Lower lobe of right lung (tissue), 2 donors: ENCODE measurements at regions not wholly inside any gene's neighbourhood (a gene's known extent, or its start where the extent isn't known, plus 50 kb on each side); places are given as distances from the start of the nearest gene placed in this dataset.

Source experiments
- ATAC-seq, 2 donors: fragments of 200-7000 bp; cut with Tn5 transposase; one replicate each; pipeline ENCODE4 v1.9.1; 2020 to 2022; ENCODE audit warnings: mild to moderate bottlenecking in 2 of 2, moderate library complexity in 2 of 2
- DNase-seq: peaks from one replicate; pipeline ENCODE4 v3.0.0-alpha.2; 2020
- H3K27ac ChIP-seq: fragments of 200-600 bp; one replicate; pipeline ENCODE4 v1.8.0; 2022
- H3K27me3 ChIP-seq: fragments of 200-600 bp; one replicate; pipeline ENCODE4 v1.8.0; 2022; ENCODE audit warnings: low read depth
- H3K36me3 ChIP-seq: fragments of 200-600 bp; one replicate; pipeline ENCODE4 v1.8.0; 2022; ENCODE audit warnings: mild to moderate bottlenecking
- H3K4me1 ChIP-seq: fragments of 200-600 bp; one replicate; pipeline ENCODE4 v1.8.0; 2022
- H3K4me3 ChIP-seq: fragments of 200-600 bp; one replicate; pipeline ENCODE4 v1.8.0; 2022; ENCODE audit warnings: mild to moderate bottlenecking
- H3K9me3 ChIP-seq: fragments of 200-600 bp; one replicate; pipeline ENCODE4 v1.8.0; 2022
- intact Hi-C: fragments of 100-400 bp; cut with DNase I; formaldehyde crosslinking; loops from one replicate; pipeline ENCODE4 v1.11.0; 2022
- TF ChIP-seq, protein P1 (sequence below): fragments of 200-600 bp; IDR thresholded peaks from one replicate; pipeline ENCODE4 v1.8.0; 2022; ENCODE audit warnings: antibody characterized with exemption, mild to moderate bottlenecking
- donor health status: DM: no; HTN: yes; CAD: no; lungs with severe emphysema.

DNA sequence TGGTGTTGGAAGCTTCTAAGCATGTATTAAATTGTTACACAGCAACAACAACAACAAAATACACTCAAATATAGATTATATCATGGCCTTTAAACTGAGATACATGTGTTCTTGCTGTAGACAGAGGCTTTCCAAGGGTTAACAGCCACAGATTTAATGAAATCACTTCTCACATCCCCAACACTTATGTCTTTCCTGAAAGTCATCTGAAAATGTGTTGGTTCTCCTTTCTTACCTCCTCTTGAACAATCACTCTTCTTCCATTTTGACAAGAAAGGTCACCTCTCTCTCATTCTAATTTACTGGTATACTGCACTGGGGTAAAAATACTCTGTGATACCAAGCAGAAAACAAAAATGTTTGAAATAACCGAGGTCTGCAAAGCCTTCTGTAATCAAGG lies 507.3 kb upstream of the KCNMB2 start:
- no peaks in the 10 kb centered on the region for H3K36me3 ChIP-seq
- no peak for DNase-seq
- H3K27me3 ChIP-seq, result no peaks in the 10 kb centered on the region
- ATAC-seq, result no peak
- intact Hi-C loops, result no loop called here
- H3K4me3 ChIP-seq, result no peak overlapping the region
- H3K27ac ChIP-seq, result no peak overlapping the region
- TF ChIP-seq, protein P1, sequence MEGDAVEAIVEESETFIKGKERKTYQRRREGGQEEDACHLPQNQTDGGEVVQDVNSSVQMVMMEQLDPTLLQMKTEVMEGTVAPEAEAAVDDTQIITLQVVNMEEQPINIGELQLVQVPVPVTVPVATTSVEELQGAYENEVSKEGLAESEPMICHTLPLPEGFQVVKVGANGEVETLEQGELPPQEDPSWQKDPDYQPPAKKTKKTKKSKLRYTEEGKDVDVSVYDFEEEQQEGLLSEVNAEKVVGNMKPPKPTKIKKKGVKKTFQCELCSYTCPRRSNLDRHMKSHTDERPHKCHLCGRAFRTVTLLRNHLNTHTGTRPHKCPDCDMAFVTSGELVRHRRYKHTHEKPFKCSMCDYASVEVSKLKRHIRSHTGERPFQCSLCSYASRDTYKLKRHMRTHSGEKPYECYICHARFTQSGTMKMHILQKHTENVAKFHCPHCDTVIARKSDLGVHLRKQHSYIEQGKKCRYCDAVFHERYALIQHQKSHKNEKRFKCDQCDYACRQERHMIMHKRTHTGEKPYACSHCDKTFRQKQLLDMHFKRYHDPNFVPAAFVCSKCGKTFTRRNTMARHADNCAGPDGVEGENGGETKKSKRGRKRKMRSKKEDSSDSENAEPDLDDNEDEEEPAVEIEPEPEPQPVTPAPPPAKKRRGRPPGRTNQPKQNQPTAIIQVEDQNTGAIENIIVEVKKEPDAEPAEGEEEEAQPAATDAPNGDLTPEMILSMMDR, result no peak
- H3K9me3 ChIP-seq, result no peaks in the 10 kb centered on the region
- H3K4me1 ChIP-seq, result no peaks in the 10 kb centered on the region

DNA sequence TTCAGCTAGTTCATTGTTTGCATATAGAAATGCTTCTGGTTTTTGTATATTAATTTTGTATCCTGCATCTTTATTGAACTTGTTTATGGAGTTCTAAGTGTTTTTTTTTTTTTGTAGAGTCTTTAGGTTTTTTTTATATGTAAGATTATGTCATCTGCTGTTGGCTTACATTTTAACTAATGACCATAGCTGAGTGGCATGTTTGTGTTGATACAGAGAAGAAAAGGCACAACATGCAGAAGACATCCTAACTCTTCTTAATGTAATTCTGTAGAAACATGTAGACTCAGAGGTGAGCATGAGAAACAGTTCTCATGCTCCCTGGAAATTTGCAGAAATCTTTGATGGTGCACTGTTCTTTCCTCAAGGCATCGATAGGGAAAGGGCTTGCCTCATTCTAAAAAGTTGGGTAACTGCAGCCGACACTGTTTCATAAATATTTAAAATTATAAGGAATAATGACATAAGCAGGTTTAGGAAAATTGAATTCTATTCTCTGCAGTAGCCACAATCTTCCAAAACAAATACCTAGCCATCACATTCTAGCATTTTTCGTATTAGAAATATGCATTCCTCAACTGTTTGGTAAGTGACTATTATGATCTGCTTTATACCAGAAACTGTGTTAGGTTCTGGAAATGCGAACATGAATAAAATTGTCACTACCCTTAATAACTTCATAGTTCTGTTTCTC lies 499.6 kb upstream of the KCNMB2 start:
- Histone ChIP-seq H3K4me3 (no peak overlapping the region), H3K4me1 (no peaks in the 10 kb centered on the region), H3K36me3 (no peaks in the 10 kb centered on the region), H3K27ac (no peak overlapping the region), H3K27me3 (no peaks in the 10 kb centered on the region), H3K9me3 (no peaks in the 10 kb centered on the region)
- TF ChIP-seq, protein P1, result no peak
- intact Hi-C loops, result no loop called here
- DNase-seq (no peak), ATAC-seq (no peak)

DNA sequence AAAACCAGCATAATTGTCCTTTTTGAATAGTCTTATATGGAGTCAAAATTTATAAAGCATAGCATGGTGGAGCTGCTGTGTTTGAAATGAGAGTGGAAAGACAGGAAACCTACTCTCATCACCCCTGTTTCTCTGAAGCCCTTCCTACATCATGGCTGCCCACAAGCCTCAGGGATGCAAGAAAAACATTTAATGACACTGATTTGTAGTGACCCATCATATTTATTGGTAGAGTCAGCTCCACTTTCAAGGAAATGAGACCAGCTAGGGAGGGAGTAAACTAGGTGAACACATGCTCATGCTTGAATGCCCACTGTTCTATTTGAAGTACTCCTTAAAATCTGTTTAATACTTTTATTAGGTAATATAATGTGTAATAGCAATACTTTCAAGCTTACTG lies 494.3 kb upstream of the KCNMB2 start:
- Histone ChIP-seq H3K4me1 (no peaks in the 10 kb centered on the region), H3K4me3 (no peak overlapping the region), H3K27me3 (no peaks in the 10 kb centered on the region), H3K9me3 (no peaks in the 10 kb centered on the region), H3K27ac (no peak overlapping the region), H3K36me3 (no peaks in the 10 kb centered on the region)
- intact Hi-C loops, result no loop called here
- no peak for ATAC-seq
- DNase-seq, result no peak
- TF ChIP-seq, protein P1, result no peak

DNA sequence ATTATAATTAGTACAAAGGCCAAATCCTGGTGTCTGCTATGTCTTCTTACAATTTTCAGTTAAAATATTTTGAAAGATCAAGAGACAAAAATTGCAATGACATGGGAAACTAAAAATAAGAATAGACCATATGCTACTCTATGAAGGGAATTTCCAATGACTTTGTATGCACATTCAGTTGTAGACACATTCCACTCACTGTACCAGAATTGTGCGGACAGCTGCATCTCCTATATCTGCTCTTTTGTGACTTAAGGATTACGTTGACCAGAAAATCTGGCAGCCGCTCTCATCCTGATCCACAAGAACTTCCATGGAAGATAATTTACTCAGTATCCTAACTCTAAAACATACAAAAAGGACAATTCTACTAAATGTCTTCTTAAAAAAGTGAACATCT lies 493.9 kb upstream of the KCNMB2 start:
- Histone ChIP-seq H3K4me1 (no peaks in the 10 kb centered on the region), H3K27me3 (no peaks in the 10 kb centered on the region), H3K27ac (no peak overlapping the region), H3K36me3 (no peaks in the 10 kb centered on the region), H3K9me3 (no peaks in the 10 kb centered on the region), H3K4me3 (no peak overlapping the region)
- ATAC-seq (no peak), DNase-seq (no peak)
- TF ChIP-seq, protein P1, result no peak
- intact Hi-C loops, result no loop called here

DNA sequence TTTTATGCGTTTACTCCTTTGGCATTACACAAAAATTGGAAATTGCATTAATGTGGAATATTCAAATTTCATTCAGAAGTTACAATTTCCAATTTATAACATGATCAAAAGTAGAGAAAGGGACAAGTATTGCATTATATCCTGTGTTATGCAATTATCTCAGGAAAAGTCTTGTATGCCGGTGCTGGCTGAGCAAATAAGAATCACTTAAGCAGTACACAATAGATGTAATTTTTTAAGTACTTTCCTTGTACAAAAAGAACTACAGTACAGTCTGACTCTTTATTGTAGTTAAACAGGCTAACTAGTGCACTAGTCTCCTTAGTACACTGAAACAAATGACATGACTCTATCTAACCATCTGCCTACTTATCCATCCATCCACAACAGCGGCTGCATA lies 493.2 kb upstream of the KCNMB2 start:
- Histone ChIP-seq H3K9me3 (no peaks in the 10 kb centered on the region), H3K4me1 (no peaks in the 10 kb centered on the region), H3K27ac (no peak overlapping the region), H3K27me3 (no peaks in the 10 kb centered on the region), H3K36me3 (no peaks in the 10 kb centered on the region), H3K4me3 (no peak overlapping the region)
- peak in 1 of 2 donors; percentile 40 for ATAC-seq
- TF ChIP-seq, protein P1, result no peak
- no peak for DNase-seq
- intact Hi-C loops, result no loop called here
